Keratinocyte (primary cell): ENCODE measurements at regions not wholly inside any gene's neighbourhood (a gene's known extent, or its start where the extent isn't known, plus 50 kb on each side); places are given as distances from the start of the nearest gene placed in this dataset.

Experiments used
- DNase-seq: peaks from one replicate; pipeline ENCODE4 v3.0.0-alpha.2; 2011; ENCODE audit warnings: low read depth, missing footprints, low spot score
- FAIRE-seq: peaks from 2 replicates; lab custom pipeline; 2011; peaks lifted over from hg19 to GRCh38; lab: Jason Lieb, UNC
- H2AFZ ChIP-seq: 2 replicates; pipeline ENCODE4 v1.6.0; 2012; ENCODE audit warnings: low read length, control low read depth, inconsistent platforms; ENCODE audit not compliant: control insufficient read depth
- H3K27ac ChIP-seq: 2 replicates; pipeline ENCODE4 v1.5.1; 2011; ENCODE audit warnings: low read length; ENCODE audit not compliant: control insufficient read depth, insufficient read depth
- H3K27me3 ChIP-seq: 3 replicates; pipeline ENCODE4 v1.6.0; 2011; ENCODE audit warnings: low read length; ENCODE audit not compliant: control insufficient read depth, insufficient read depth; ENCODE audit errors: extremely low read depth
- H3K36me3 ChIP-seq, 2 experiments: 2 replicates in 1 of 2; 3 replicates in 1 of 2; pipeline ENCODE4 v1.5.1; 2011; ENCODE audit warnings: low read length in 2 of 2, mild to moderate bottlenecking in 1 of 2; ENCODE audit not compliant: control insufficient read depth in 2 of 2, insufficient read depth in 2 of 2; ENCODE audit errors: extremely low read depth in 1 of 2
- H3K4me1 ChIP-seq: 3 replicates; pipeline ENCODE4 v1.5.1; 2011; ENCODE audit warnings: low read length; ENCODE audit not compliant: control insufficient read depth, insufficient read depth; ENCODE audit errors: extremely low read depth
- H3K4me2 ChIP-seq: 3 replicates; pipeline ENCODE4 v1.6.0; 2011; ENCODE audit warnings: low read depth, low read length; ENCODE audit not compliant: control insufficient read depth, insufficient read depth; ENCODE audit errors: extremely low read depth
- H3K4me3 ChIP-seq, 3 experiments: fragments of 200-600 bp in 1 of 3; sonication (generic) in 1 of 3; 2 replicates in 2 of 3; 3 replicates in 1 of 3; pipeline ENCODE4 v1.5.1; 2011 to 2016; ENCODE audit warnings: low read length in 3 of 3, mild to moderate bottlenecking in 3 of 3, control low read depth in 2 of 3, inconsistent platforms in 1 of 3, low read depth in 1 of 3, mixed read lengths in 1 of 3, mixed run types in 1 of 3, moderate library complexity in 1 of 3; ENCODE audit not compliant: control insufficient read depth in 2 of 3, insufficient read depth in 2 of 3; ENCODE audit errors: extremely low read depth in 1 of 3
- H3K79me2 ChIP-seq: 2 replicates; pipeline ENCODE4 v1.6.0; 2012; ENCODE audit warnings: low read length; ENCODE audit not compliant: control insufficient read depth, insufficient read depth
- H3K9ac ChIP-seq: 3 replicates; pipeline ENCODE4 v1.6.0; 2011; ENCODE audit warnings: low read length; ENCODE audit not compliant: control insufficient read depth, insufficient read depth; ENCODE audit errors: extremely low read depth
- H3K9me1 ChIP-seq: 3 replicates; pipeline ENCODE4 v1.6.0; 2011; ENCODE audit warnings: low read length; ENCODE audit not compliant: control insufficient read depth, insufficient read depth; ENCODE audit errors: extremely low read depth
- H3K9me3 ChIP-seq: 2 replicates; pipeline ENCODE4 v1.5.1; 2012; ENCODE audit warnings: low read depth, low read length; ENCODE audit not compliant: control insufficient read depth
- H4K20me1 ChIP-seq: 3 replicates; pipeline ENCODE4 v1.6.0; 2011; ENCODE audit warnings: low read length; ENCODE audit not compliant: control insufficient read depth, insufficient read depth; ENCODE audit errors: extremely low read depth
- CTCF ChIP-seq, 3 experiments: IDR thresholded peaks in 1 of 3; conservative IDR thresholded peaks in 1 of 3; optimal IDR thresholded peaks in 1 of 3; 2 replicates in 2 of 3; 3 replicates in 1 of 3; pipeline versions ENCODE3 to v1.5.1; 2011; ENCODE audit warnings: low read length in 3 of 3, mild to moderate bottlenecking in 3 of 3, moderate library complexity in 2 of 3, control low read depth in 1 of 3, inconsistent platforms in 1 of 3; ENCODE audit not compliant: insufficient read depth in 2 of 3; ENCODE audit errors: extremely low read depth in 1 of 3
- EZH2 ChIP-seq: IDR thresholded peaks from one replicate; pipeline ENCODE4 v1.6.1; 2012; ENCODE audit warnings: inconsistent platforms, mild to moderate bottlenecking, low read length, moderate library complexity
- dilution Hi-C: fragments of 300-500 bp; cut with MboI; formaldehyde crosslinking; loops from one replicate; pipeline ENCODE4 v1.7.0; 2020; ENCODE audit warnings: low sequenced_read_pairs; ENCODE audit not compliant: extremely low pct_ligation_motif_present

GRCh38 chr20:60725311-60725906, 526.7 kb upstream of the CDH4 start:
- no peaks in the 10 kb centered on the region for H3K9me1 ChIP-seq
- no peaks in the 10 kb centered on the region for H3K9me3 ChIP-seq
- FAIRE-seq (no peak), DNase-seq (no peak)
- dilution Hi-C loops, result no loop called here
- H3K79me2 ChIP-seq, result no peaks in the 10 kb centered on the region
- H3K27ac ChIP-seq, result no peak overlapping the region
- no peaks in the 10 kb centered on the region for H3K27me3 ChIP-seq
- TF ChIP-seq CTCF (optimal IDR thresholded peaks at IDR 0.05 in 1 of 3, IDR thresholded peaks at IDR 0.05 in 1 of 3, conservative IDR thresholded peaks at IDR 0.05 in 1 of 3; ENCODE audit: extremely low read depth in 1 of 3, insufficient read depth in 2 of 3, low read length in 3 of 3) (no peak), EZH2 (no peak)
- H2AFZ ChIP-seq, result no peak overlapping the region
- H3K4me3 ChIP-seq, result no peak overlapping the region
- no peaks in the 10 kb centered on the region for H3K4me1 ChIP-seq
- H4K20me1 ChIP-seq, result no peaks in the 10 kb centered on the region
- H3K36me3 ChIP-seq, result no peaks in the 10 kb centered on the region
- H3K4me2 ChIP-seq, result no peak overlapping the region
- no peak overlapping the region for H3K9ac ChIP-seq

- dilution Hi-C loops, result no loop called here
- no peaks in the 10 kb centered on the region for H3K27me3 ChIP-seq
- H3K36me3 ChIP-seq, result no peaks in the 10 kb centered on the region
- H4K20me1 ChIP-seq, result no peaks in the 10 kb centered on the region
- TF ChIP-seq EZH2 (no peak), CTCF (optimal IDR thresholded peaks at IDR 0.05 in 1 of 3, IDR thresholded peaks at IDR 0.05 in 1 of 3, conservative IDR thresholded peaks at IDR 0.05 in 1 of 3; ENCODE audit: extremely low read depth in 1 of 3, insufficient read depth in 2 of 3, low read length in 3 of 3) (no peak)
- FAIRE-seq (no peak), DNase-seq (no peak)
- no peaks in the 10 kb centered on the region for H3K4me1 ChIP-seq
- no peaks in the 10 kb centered on the region for H3K9me3 ChIP-seq
- no peak overlapping the region for H3K9ac ChIP-seq
- no peak overlapping the region for H3K27ac ChIP-seq
- H3K9me1 ChIP-seq, result no peaks in the 10 kb centered on the region
- no peaks in the 10 kb centered on the region for H3K79me2 ChIP-seq
- no peak overlapping the region for H3K4me2 ChIP-seq
- H3K4me3 ChIP-seq, result no peak overlapping the region
- H2AFZ ChIP-seq, result no peak overlapping the region
Observed at GRCh38 chr20:60727425-60727824, 524.6 kb upstream of the CDH4 start.
